KOPT-K1 (cell line): ENCODE measurements at regions not wholly inside any gene's neighbourhood (a gene's known extent, or its start where the extent isn't known, plus 50 kb on each side); places are given as distances from the start of the nearest gene placed in this dataset.

Experiments
- H3K27ac ChIP-seq: fragments of 200-600 bp; sonication (generic); 2 replicates; pipeline ENCODE4 v1.5.1; 2016; ENCODE audit warnings: antibody characterized with exemption, mild to moderate bottlenecking, low read depth, low read length; ENCODE audit not compliant: poor library complexity, severe bottlenecking
- H3K36me3 ChIP-seq: fragments of 200-600 bp; sonication (generic); 2 replicates; pipeline ENCODE4 v1.5.1; 2017; ENCODE audit warnings: antibody characterized with exemption, mild to moderate bottlenecking, low read length, moderate library complexity; ENCODE audit not compliant: insufficient read depth
- H3K9me3 ChIP-seq: fragments of 200-600 bp; sonication (generic); 2 replicates; pipeline ENCODE4 v1.5.1; 2017; ENCODE audit warnings: antibody characterized with exemption, low read length, mild to moderate bottlenecking; ENCODE audit not compliant: insufficient read depth, poor library complexity, severe bottlenecking

DNA sequence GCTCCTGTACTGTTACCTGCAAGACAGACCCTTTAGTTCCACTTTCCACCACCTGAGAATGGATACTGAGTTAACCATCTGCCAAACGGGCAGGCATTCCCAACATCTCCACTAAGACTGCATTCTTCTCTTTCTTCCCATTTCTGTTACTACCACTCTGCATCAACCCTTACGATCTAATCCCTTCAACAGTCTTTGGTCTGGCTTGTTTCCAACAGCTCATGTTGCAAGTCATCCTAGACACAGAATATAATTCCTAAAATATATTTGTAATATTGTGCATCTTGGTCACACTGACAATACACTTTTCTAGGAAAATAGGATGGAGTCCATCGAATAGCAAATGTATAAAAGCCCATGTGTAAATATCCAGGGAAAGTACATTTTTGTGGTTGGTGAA lies 166.7 kb downstream of the SIPA1L2 start:
- H3K27ac ChIP-seq = no peak overlapping the region
- H3K36me3 ChIP-seq = no peaks in the 10 kb centered on the region
- no peaks in the 10 kb centered on the region for H3K9me3 ChIP-seq

DNA sequence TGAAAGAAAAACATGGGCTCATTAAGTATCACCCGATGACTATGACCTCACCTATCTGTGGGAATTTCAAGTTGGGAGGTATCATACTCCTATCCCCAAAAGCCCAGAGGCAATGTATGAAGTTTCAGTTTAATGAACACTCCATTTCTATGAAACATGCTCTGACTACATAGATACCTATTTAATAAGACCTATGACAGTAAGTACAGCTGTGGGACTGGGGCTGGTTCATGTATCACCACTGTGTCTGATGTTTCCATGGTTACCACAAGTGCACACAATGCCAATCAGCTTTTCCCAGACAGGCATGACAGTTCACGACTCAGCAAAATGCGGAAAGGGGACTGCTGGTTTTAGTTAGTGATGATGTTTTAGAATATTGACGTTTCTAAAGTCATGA lies 167.7 kb downstream of the SIPA1L2 start:
- Histone ChIP-seq H3K36me3 (no peaks in the 10 kb centered on the region), H3K27ac (no peak overlapping the region), H3K9me3 (no peaks in the 10 kb centered on the region)

DNA sequence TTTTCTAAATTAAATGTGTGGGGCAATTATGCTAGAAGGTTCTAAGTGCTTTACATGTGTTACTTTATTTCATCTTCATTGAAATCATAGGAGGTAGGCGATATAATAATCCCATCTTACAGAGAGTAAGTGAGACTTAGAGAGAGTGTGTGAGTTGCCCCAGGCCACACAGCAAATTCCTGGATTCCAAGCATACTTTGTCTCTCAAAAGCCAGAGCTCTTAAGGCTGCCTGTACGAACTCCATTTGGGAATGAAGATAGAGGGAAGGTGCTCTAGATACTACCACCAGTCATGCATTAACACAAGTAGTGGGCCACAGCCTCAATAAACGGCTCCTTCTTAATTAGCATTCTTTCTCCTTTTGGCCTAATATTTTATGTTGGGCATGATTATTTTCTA lies 170.1 kb downstream of the SIPA1L2 start:
- H3K9me3 ChIP-seq = no peaks in the 10 kb centered on the region
- no peaks in the 10 kb centered on the region for H3K36me3 ChIP-seq
- no peak overlapping the region for H3K27ac ChIP-seq

DNA sequence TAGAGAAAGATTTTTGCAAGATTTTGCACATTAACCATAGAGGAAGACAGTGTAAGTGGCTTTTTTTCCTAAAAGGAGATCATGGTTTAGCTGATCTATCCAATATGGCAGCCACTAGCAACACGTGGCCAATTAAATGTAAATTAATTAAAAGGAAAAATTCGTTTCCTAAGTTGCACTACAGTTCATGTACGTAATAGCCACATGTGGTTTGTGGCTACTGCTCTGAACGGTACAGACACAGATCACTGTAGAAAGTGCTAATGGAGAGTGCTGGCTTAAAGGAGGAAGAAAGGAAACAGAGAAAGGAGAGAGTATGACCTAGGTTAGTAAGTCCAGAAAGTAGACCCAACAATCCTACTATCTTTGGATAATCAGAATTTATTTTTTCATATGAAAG lies 170.8 kb downstream of the SIPA1L2 start:
- Histone ChIP-seq H3K27ac (no peak overlapping the region), H3K9me3 (no peaks in the 10 kb centered on the region), H3K36me3 (no peaks in the 10 kb centered on the region)

DNA sequence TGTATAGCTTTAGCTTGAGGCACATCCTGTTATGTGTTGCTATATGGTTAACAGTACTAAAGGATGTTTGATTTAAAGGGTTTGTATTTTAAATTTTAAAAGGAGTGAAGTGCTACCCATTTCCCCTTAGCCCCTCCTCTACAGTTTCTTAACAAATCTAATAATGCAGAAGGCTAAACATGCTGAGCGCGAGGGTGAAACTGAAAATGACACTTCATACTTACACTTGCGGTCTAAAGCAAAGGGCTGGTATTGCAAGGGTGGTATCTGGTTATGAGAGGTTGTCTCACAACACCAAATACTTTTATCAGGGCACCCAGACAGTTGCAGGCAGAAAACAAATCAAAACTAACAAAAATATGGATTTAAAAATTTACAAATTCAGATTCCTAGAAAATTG lies 172.3 kb downstream of the SIPA1L2 start:
- Histone ChIP-seq H3K36me3 (no peaks in the 10 kb centered on the region), H3K27ac (no peak overlapping the region), H3K9me3 (no peaks in the 10 kb centered on the region)

DNA sequence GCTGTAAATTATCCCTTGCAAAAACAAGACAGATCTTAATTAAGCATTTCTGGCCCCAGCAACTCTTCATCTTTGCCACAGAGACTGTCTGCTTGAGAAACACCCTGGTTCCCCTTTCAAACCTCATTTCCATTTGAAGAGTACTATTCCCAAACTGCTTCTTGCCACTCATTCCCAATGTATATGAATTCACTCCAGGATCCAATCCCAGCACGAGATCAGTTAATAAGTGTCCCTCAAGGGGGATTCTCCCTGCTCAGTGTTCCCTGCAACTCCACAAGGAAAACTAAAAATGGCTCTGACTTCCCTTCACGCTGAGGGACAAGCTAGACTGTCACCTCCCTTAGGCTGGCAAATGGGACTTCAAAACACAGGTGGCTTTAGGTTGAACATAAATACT lies 173.2 kb downstream of the SIPA1L2 start:
- no peak overlapping the region for H3K27ac ChIP-seq
- no peaks in the 10 kb centered on the region for H3K36me3 ChIP-seq
- H3K9me3 ChIP-seq = no peaks in the 10 kb centered on the region

DNA sequence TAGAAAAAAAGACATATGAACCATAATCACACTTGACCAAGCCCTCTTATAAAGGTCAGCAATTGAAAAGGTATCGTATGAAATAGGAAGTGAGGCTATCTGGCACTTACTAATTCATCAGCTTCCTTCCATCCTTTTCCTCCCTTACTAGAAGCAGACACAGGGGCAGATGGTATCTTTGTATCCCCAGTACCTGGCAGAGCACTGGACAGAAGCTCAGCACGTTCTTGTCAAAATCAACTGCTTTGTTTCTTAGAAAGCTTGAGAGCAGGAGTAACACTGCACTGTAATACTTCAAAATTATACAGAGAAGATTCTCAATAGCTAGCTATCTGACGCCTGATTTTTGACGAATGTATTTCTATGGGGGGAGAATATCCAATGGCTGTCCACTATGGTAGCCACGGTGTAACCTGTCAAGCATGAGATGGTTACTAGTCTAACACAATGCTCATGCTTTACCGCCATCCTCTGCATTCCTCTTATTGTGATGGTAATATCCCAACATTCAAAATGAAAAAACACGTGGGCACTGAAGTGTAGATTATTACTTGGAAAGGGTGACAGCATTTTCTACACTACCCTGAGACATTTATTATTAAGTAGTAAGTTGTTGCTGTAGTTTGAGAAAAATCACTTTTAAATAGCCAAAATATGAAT lies 175.6 kb downstream of the SIPA1L2 start:
- no peaks in the 10 kb centered on the region for H3K9me3 ChIP-seq
- H3K36me3 ChIP-seq = no peaks in the 10 kb centered on the region
- no peak overlapping the region for H3K27ac ChIP-seq

DNA sequence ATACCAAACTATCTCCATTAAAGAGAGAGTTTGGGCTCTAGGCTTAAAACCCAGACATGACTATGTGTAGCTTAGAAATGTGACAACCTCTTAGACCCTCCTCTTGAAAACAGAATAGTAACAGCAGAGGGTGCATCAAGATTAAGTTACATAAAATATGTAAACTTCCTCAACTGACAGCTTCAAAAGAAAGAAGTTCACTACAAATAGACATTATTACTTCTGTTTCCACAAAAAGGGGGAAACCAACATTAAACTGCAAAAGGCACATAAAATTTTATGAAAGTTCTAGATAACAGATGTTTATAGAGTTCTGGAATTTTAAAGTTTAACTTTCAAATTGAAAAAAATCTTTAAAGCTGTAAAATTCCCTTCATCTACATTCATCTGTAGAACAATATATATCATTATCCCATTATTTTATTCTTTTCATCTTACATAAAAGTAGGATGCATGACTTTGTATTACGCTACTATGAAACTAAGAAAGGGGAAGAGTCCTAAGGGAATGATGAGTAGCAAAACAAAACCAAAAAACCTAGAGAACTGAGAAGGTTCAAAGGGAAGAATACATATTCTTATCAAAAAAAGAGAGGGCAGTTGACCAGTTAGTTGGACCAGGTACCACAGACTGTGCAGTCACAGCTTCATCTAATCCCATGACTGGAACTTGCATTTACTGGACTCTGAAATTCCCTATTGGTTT lies 177.0 kb downstream of the SIPA1L2 start:
- Histone ChIP-seq H3K9me3 (no peaks in the 10 kb centered on the region), H3K36me3 (no peaks in the 10 kb centered on the region), H3K27ac (no peak overlapping the region)

DNA sequence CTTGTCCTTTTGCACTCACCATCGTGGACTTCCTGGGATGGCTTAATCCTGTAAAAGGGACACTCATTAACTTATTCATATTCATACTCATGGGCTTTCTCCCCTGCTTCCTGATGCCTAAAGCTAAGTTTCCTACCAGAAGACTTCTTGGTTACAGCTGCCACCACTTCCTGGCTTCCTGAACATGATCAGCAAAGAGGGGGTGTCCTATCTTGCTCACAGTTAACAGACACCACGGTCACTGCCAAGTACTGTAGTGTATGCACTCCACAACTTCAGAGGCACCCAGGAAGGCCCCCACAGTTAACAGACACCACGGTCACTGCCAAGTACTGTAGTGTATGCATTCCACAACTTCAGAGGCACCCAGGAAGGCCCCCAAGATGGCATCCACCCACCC lies 177.8 kb downstream of the SIPA1L2 start:
- no peaks in the 10 kb centered on the region for H3K36me3 ChIP-seq
- no peaks in the 10 kb centered on the region for H3K9me3 ChIP-seq
- no peak overlapping the region for H3K27ac ChIP-seq

DNA sequence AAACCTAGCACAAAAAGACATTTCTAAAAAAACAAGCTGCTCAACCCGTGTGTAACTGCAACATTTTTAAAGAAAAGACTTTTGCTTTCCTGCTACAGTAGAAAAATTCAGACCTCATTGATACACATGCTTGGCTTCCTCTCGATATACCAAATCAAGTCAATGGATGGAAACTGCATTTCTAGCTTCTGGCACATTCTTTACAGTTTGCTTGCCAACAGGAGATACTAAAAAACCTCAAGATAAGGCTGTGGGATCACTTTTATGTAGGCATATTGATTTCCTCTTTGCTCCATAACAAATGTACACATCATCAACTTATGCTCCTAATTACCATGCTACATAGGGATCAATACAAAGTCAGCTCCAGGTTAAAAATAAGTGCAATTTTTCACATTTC lies 178.4 kb downstream of the SIPA1L2 start:
- H3K27ac ChIP-seq = no peak overlapping the region
- H3K36me3 ChIP-seq = no peaks in the 10 kb centered on the region
- no peaks in the 10 kb centered on the region for H3K9me3 ChIP-seq

DNA sequence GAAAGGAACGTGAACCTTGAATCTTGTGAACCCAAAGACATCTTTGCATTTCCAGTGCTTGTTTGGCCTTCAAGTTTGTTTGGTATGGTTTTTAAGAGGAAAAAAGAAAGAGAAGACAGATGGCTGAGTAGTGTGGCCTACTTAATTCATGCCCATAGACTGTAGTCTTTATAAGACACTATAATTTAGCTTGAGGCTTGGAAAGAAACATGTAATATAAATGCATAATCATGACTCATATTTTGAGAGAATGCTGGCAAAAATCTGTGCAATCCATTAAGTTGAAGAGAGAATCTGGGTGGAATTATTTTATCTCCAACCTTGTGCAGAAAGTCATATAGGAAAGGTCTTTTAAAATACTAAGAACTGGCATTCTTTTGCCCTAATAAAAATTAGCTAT lies 179.3 kb downstream of the SIPA1L2 start:
- H3K9me3 ChIP-seq = no peaks in the 10 kb centered on the region
- H3K27ac ChIP-seq = no peak overlapping the region
- no peaks in the 10 kb centered on the region for H3K36me3 ChIP-seq

DNA sequence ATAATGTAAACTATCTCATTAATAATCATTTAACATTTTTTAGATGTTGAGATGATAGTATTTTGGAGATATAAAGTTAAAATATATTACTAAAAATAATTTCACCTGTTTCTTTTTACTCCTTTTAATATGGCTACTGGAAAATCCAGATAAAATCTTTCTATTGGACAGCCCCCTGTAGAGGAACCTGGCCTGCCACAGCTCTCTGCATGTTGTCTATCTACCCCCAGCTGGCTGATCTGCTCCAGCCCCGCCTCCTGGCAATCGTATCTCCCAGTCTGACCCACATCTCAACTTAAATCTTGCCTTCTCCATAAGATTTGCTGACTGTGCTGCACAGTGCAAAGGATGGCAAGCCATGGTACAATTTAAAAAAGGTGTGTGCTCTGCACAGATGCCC lies 182.8 kb downstream of the SIPA1L2 start:
- H3K27ac ChIP-seq = no peak overlapping the region
- H3K36me3 ChIP-seq = no peaks in the 10 kb centered on the region
- no peaks in the 10 kb centered on the region for H3K9me3 ChIP-seq

DNA sequence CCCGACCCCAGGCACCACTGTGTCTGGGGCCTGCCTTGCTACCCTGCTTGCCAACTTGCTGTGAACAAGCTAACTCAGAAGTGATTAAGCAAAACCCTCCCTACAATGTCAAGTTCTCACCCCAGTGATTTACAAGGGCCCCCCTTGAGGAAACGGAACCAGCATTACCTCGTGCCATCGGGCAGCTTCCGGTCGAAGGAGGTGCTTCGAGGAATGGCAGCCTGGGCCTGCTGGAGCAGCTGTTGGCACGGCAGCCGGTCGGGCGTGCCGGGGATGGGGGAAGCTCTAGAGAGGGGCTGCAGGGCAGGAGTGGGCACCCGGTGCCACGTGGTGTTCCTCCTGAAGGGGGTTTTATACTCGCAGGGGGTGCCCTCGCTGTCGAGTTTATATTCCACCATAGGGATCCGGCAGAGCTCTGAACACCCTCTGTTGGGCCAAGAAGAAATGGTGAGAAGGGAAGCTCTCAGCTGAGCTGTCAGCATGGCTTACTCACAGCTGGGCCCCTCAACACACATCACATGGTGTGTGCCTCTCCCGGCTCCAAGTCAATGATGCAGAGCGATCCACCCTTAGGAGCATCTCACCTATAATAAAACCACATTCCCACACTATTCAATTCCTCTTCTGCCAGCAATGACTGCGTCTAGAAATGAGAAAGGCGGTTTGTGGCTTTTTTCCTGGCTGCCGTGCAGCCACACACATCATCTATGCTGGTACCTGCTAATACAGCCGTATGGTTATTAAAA lies 184.4 kb downstream of the SIPA1L2 start:
- Histone ChIP-seq H3K36me3 (no peaks in the 10 kb centered on the region), H3K27ac (no peak overlapping the region), H3K9me3 (no peaks in the 10 kb centered on the region)

DNA sequence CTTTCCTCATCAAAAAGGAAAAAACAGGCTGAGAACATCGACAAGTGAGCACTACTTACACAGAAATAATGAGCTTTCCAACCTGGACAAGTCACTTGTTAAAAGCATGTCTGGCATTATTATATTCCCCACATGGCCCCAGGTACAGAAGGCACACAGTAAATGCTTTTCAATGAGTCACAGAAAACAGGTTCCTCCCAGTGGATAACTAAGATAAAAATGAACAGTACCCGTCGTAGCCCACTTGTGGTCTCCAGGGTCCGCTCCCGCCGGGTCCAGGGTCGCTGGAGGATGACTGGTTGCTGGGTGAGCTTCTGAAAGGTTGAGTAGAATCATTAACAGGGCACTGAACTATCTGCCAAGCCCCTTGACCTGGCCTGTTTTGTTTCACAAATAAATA lies 186.6 kb downstream of the SIPA1L2 start:
- H3K36me3 ChIP-seq = no peaks in the 10 kb centered on the region

DNA sequence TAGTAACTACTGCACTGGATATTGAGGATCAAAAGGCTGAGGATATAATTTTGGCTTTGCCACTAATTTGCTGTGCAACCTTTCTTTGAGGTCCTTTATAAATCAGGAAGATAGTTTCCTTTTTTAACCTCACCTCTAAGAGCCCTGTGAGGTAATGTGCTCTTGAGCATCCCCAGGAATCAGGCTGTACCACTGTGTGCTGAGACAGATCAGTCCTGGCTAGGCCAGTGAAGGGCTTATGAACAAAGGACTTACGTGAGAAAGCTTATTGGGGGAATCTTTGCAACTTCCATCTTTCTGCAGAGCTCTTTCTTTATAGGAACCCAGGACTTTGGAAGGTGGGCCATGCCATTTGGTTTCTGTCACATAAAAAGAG lies 188.9 kb downstream of the SIPA1L2 start:
- Histone ChIP-seq H3K27ac (no peak overlapping the region), H3K36me3 (no peaks in the 10 kb centered on the region), H3K9me3 (no peaks in the 10 kb centered on the region)

More for the DNA sequence above, 186.6 kb downstream of the SIPA1L2 start:
- Histone ChIP-seq H3K27ac (no peak overlapping the region), H3K9me3 (no peaks in the 10 kb centered on the region)
